Stimulated activated CD4-positive, alpha-beta T cell treated with anti-CD3 and anti-CD28 coated beads, Interleukin-12 subunit alpha, Interleukin-12 subunit beta, amount 100 ng/mL, for 48 hours (primary cell): ENCODE measurements at regions not wholly inside any gene's neighbourhood (a gene's known extent, or its start where the extent isn't known, plus 50 kb on each side); places are given as distances from the start of the nearest gene placed in this dataset.

Experiments used
- DNase-seq, 3 donors: peaks; one replicate each; pipeline ENCODE4 v3.0.0-alpha.2; 2020; ENCODE audit warnings: low read depth in 2 of 3, low spot score in 1 of 3

DNA sequence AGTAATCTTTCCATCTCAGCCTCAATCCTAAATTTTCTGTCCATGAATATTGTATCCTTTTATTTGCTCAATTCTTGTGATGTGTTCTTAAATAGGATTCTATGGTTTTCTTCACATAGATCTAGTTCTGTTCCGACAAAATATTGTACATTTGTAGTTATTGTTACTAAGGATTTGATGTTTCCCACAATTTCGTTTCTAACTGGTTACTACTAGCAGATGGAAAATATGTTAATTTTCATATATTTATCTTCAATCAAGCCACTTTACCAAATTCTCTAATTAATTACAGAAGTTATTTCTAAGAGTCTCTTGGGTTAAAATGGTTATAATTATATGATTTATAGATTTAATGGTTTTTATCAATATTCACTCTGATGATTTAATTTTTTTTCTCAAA, 60.3 kb downstream of the SEC61B start:
- no peak for DNase-seq

DNA sequence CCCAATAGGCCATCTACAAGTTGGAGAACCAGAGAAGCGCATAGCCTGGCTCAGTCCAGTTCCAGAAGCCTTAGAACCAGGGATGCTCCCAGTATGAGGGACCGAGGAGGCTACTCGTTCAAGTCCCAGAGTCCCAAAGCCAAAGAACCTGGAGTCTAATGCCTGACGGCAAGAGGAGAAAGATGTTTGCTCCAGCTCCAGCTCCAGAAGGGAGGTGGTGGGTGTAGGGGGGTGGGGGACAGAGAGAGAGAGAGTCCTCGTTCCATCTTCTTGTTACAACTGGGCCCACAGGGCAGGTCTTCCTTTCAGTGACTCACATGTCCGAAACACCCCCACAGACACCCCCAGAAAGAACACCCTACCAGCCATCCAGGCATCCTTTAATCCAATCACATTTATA, 63.9 kb downstream of the SEC61B start:
- no peak for DNase-seq

DNA sequence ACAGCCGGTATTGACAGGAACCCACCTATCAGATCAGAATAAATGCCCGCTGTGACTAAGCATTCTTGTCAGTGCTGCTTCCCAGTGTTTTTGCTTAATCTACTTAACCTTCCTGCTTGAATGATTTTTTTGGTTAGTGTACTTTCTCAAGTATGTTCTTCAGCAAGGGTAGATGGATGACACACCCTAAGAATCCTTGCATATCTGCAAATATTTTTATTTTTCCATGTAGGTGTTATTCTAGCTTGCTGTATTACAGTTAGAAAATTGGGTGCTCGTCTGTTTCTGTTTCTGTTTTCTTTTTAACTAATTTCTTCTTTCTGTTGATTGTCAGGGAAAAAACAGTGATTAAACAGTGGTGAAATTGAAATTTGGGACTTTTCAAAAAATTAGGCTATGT, 64.5 kb downstream of the SEC61B start:
- no peak for DNase-seq

DNA sequence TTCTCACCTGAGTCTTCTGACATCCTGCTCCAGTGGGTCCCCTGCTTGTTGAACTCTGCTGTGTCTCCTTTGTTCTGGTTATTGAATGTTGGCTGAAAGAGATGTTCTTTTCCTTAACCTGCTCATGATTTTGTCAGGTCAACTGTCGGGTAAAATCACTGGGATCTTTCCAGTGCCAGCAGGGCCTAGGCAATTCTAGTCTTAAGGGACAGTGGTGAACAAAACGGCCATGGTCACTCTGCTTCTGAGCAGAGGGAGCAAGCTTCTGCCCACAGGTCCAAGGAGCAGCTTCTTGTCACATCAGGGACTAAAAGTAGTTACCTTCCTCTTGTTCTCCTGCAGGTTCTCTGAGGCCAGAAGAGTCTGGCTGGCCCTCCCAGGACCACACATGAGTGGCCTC, 65.6 kb downstream of the SEC61B start:
- no peak for DNase-seq

DNA sequence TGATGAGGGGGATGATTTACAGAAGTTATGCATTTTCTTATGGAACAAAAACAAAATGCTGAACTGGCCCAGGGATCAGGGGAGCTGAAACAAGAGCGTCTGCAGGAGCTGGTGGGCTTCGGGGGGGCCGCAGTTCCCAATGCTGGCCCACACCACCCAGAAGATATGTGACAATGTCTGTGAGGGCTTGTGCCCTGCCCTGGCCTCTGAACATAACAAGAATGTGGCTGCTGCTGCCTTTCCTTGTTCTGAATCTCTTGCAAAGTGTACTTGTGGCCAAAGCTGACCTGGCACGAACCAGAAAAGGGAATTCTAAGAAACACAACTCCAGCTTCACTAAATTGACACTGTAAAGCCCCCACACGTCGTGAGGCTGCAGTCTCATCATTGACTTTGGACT, 66.7 kb downstream of the SEC61B start:
- no peak for DNase-seq

DNA sequence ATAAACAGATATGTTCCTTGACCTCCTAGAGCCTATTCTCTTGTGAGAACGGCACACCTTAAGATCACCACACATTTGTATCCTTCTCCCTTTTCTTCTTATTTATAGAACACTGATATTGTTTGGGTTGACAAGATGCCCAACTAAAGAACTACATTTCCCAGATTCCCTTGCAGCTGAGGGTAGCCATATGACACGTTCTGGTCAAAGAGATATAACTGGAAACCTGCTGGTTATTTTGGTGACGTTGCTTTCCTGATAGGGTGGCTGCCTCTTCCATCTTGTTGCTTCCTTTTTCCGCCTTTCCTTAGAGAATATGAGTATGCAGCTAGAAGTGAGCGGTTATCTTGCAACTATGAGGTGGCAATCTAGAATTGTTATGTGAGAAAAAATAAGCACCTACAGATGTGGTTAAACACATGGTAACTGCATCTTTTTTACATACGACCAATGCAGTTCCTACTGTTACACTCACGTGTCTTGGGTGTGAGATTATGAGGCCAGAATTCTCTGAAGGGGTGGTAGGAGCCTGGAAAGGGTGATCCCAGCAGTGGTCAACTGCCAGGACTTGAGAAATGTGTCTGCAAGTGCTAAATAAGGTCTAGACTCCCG, 72.9 kb downstream of the SEC61B start:
- no peak for DNase-seq

DNA sequence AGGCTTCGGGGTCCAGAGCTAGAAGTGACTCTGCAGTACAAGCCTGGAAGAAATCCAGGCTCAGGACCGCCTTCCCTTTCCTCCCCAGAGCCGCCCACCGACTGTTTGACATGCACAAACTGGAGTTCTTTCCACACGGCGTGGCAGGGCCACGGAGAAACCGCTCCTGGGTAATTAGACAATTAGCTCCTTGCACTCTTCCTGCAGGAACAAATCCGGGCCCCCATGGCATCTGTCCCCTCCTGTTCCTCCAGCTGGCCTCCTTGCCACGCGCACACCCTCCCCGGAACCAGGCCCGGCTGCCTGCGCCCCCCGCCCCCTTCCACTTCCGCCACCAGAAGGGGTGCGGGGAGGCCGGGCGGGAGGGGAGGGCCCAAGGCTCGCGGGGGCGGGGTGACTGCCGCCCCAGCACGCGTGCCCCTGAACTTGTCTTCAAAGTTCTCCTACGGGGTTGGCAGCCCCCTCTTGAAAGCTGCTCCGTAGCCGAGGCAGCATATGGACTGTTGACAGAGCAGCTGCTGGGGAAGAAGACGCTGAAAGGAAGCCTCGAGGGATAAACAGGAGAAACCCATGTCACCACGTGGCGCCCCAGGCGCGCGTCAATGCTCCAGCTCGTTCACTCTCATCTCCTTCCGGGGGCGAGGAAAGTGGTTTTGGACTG, 74.3 kb downstream of the SEC61B start:
- DNase-seq, result no peak

DNA sequence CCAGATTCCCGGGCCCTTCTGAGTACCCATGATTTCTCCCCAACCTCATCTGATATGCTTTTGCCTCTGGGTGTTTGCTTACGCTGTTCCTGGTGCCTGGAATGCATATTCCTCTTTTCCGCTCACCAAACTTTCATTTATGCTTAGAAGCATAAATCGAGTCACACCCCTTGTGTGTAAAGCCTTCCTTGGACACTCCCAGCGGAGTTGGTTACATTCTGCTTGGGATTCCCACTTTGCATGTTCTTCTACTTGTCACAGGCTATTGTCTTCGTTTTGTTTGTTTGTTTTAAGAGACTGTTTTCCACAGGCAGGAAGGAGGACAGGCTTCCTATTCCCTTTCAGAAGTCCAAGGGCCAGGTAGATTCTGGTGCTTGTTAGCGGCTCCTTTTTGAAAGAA, 76.5 kb downstream of the SEC61B start:
- no peak for DNase-seq

DNA sequence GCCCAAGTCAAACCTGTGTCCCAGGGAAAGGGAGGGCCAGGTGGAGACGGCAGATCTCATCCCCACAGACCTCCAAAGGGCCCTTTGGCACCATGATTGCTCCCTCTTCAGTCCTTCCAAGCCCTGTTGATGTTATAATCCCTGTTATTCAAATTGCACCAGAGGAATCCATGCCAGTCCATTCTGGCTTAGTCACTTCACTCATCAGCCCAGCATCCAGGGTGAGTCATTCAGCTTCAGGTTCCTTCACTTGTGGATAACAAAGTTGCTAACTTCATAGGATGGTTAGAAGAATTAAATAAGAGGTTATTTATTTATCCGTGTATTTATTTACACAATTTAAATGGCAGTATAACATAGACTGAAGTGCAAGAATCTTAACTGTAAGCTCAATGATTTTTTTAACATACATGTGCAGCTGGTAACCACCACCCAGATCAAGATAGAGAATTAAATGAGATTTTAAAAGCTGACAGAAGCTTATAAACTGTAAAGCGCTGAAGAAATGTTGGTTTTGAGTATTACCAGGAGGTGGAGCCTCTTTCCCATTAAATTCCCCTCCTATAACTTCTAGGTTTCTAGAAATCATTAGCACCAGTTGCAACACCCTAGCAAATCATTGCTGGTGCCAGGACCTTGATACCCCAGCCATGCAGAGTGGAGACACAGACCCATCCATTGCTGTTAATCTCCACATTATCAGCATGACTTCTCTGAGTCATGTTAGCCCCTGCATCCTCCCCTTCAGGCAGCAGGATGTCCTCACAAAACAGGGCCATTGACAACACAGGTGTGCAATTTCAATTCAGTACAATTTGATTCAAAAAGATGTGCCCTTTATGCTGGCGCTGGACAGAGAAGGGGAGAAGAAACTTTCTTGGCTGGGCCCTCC, 77.4 kb downstream of the SEC61B start:
- no peak for DNase-seq

DNA sequence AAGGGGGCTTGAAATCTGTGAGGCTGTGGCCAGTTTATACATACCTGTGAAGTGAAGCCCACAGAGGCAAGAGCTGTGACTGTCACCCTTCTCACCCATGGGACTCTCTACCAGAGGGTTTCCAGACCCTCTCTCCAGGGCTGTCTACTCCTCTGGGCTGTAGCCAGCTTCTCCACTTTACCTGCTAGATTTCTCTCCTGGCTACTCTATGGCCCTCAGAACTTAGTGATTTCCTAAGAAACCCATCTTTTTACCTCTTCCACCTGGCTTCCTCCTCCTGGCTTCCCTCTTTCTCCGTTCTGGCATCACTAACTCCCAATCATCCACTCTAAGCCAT, 78.0 kb downstream of the SEC61B start:
- no peak for DNase-seq

DNA sequence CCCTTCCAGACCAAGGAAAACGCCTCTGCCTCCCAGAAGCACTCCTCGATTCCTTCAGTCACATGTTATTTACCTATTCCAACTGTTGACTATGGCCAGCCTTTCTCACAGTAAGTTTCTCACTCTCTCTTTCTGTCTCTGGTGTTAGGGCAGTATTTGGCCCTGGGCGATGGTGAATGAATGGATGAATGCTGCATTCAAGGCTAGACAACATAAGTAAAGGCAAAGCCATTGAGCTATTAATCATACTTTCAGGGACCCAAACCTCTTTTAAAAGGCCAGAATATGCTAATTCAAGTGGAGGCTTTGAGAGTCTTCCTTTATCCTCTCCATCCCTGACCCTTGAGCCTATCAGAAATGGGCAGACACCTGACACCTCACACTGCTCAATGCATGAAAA, 78.5 kb downstream of the SEC61B start:
- DNase-seq, result no peak

DNA sequence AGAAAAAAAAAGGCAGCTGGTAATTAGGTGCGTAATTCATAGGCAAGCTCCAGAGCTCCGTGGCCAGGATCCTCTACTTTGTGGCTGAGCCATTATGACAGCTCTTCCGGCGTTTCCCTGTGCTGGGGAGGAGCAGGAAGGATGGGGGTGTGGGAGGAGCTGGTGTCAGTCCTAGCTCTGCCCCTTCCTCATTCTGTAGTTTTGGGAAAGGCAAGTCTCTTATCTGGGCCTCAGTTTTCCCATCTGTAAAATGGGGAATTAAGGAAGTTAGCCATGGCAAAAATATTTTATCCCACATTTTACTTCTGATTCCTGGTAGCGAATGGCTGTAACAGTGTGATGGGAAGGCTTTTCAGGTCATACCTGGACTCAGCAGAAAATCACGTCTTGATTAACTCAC, 81.1 kb downstream of the SEC61B start:
- DNase-seq, result no peak

DNA sequence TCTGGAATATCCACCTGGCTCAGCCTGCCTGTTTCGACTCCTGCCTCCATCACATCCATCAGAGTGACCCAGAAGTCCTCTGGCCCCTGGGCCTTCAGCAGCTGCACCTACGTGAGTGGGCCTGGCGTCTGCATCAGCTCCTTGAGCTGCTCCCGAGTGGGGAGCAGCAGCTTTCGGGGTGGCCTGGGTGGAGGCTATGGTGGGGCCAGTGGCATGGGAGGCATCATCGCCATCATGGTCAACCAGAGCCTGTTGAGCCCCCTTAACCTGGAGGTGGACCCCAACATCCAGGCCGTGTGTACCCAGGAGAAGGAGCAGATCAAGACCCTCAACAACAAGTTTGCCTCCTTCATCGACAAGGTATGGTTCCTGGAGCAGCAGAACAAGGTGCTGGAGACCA, 83.0 kb downstream of the SEC61B start:
- DNase-seq, result no peak

DNA sequence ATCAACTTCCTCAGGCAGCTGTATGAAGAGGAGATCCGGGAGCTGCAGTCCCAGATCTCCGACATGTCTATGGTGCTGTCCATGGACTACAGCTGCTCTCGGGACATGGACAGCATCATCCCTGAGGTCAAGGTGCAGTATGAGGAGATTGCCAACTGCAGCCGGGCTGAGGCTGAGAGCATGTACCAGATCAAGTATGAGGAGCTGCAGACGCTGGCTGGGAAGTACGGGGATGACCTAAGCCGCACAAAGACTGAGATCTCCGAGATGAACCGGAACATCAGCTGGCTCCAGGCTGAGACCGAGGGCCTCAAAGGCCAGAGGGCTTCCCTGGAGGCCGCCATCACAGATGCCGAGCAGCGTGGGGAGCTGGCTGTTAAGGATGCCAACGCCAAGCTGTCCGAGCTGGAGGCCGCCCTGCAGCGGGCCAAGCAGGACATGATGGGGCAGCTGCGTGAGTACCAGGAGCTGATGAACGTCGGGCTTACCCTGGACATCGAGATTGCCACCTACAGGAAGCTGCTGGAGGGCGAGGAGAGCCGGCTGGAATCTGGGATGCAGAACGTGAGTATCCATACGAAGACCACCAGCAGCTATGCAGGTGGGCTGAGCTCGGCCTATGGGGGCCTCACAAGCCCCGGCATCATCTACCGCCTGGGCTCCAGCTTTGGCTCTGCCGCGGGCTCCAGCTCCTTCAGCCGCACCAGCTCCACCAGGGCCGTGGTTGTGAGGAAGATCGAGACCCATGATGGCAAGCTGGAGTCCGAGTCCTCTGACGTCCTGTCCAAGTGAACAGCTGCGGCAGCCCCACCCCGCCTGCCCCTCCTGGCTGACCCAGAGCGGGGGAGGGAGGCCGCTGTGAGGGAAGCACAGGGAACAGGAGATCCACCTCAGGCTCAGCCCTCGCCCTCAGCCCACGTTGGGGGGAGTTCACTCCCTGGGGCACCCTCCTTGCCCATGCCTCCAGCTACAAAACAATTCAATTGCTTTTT, 84.0 kb downstream of the SEC61B start:
- DNase-seq, result no peak

DNA sequence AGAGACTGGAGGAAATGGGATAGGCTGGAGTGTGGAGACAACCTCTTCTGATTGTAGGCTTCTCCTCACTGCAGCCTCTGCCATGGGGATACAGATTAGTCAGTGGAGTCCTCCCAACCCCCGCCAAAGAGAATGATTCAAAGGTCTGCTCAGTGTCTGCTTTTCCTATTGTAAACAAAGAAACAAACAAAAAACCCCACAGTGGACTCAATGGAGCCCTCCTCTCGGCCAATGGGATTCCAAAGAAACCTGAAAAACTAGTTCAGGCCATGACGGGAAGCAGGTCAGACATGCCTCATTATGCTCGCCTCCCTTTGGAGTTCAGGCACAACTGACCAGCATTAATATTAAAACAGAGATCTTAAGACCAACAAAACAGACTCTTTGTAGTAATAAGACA, 85.8 kb downstream of the SEC61B start:
- no peak for DNase-seq

DNA sequence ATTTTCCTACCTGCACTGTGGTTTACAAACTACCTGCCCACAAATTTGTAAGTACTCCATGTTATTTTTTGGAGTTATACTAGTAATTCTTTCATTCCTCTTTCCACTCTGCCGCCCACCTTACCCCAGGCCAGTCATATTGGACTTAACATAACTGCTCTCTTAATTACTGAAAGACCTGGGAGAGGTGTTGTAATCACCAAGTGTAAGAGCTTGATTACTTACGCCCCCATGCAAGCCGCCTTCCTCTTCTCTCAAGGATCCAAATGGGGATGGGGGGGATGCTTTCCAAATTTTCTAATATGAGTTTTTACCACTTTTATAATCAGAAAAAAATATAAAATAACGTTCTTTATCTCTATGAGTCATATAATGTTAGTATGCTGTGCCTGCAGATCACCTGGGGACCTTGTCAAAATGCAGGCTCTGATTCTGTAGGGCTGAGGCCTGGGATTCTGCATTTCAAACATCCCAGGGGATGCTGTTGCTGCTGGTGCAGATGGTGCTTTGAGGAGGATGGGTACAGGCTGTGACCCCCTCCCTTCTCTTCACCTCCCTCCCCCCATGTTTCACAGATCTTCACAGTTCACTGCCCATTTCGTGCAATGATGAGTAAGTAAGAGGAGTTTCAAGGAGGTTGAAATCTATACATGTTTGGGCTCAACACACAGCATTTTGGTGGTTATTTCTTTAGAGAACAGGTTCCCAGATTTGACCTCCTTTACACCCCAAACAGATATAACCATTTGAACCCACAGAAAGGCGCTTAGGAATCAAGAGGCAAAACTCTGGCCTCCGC, 87.3 kb downstream of the SEC61B start:
- DNase-seq, result no peak

DNA sequence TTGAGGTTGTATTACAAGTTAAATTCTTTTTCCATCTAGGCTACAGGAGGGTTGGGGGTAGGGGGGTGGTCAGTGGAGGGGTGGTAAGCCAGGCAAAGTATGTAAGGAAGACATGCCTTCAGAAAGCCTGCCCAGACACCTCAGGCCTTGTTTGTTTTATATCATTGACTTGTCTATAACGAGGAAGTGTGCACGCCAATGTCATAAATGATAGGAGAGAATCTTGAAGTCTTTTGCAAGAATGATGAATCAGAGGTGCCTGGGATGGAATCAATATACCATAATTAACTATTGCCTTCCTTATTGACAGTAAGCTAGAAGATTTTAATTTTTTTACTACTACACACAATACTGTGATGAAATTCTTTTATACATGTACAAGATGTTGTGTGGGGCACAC, 90.7 kb downstream of the SEC61B start:
- no peak for DNase-seq

DNA sequence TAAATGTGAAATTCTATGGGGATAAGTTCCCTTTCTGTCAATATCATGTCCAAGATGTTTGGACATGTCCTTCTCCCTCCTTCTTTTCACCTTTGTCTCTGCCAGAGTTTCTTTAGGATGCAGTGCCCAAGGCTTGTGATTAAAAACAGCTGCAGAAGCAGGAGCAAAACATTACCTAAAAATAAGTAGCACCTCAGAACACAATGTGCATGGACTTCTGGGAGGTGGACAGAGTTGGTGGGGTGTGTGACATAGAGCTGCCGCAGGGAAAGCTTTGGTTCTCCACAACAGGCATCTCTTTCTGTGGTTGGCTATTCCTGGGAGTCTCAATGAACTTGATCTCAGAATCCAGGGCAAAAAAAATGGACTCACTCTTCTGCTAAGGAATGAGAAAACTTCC, 97.0 kb downstream of the SEC61B start:
- no peak for DNase-seq

DNA sequence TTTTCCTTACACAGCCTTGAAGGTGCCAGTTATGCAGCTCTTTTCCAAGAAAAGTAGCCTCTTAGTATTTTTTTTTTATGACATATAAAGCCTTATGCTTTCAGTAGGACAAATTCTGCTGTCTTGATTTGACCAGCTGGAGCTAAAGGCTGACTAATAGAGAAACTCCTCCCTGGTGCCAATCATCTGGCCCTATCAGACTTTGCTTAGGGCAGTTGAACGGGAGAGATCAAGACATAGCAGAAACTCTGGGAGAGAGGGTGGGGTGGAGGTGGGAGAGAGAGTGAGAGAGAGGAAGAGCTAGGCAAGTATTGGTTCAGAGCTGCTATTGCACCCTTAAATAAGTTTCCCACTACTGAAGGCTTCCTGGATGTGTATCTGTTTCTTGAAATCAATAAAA, 100.2 kb downstream of the SEC61B start:
- no peak for DNase-seq

DNA sequence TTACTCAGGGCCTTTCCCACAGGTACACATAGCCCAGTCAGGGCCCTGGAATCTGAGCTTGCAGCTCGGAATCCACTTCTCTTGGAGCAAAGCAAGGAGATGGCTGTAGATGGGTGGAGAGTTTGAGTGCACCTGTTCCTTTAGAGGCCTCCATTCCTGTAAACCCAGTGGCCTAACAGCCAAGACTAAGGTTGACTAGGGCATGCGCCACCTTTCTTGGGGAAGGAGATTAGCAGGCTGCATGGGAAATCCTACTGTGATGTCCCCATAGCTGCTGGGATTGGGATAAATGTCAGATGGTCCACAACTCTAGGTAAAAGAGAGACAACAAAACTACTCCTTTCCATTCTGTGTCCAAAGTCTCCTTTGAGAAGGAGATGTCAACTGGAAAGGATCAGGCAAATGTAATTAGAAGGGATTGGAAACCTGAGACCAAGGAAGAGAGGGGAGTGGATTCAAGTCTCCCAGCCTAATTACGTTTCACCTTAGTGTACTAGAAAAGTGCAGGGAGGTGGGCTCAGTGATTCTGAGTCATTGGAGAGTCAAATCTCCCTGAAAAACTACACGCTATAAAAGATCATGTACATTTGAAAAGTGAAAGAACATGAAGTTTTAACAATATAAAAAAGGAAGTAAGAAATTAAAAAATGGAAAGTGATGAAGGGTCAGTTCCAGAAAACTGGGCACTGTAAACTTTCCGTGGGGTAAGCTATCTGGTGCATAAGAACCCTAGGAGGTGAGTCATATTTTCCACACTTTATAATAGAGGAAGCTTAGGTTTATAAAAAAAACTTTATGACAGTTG, 104.2 kb downstream of the SEC61B start:
- no peak for DNase-seq
